ENCODE measurements at regions not wholly inside any gene's neighbourhood (a gene's known extent, or its start where the extent isn't known, plus 50 kb on each side); places are given as distances from the start of the nearest gene placed in this dataset.
A peak's percentile ranks its signal among the peaks of the same experiment; 100 is the strongest.
"Not testable (repeated sequence)": the region's sequence is repeated elsewhere in the genome, so short reads cannot be mapped to it uniquely, and the experiment has no call there.

DNA sequence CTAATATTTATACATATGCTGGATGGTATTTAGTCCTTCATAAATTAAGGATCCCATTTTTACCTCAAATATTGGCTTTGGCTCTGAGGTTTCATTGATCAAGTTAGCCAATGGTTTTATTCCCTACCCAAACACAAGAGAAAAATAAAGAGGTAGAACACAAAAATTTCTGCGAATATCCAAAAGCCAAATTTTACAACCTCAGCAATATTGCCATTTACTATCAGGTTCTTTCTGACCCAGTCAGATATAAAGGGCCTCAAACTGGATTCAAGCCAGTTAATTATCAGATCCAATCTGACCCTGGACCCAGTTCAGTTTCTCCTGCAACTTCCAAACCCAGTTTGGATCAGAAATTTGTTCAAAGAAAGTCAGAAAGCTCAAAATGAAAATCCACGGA is 998.1 kb downstream of the SI start:
- no peak for DNase-seq

DNA sequence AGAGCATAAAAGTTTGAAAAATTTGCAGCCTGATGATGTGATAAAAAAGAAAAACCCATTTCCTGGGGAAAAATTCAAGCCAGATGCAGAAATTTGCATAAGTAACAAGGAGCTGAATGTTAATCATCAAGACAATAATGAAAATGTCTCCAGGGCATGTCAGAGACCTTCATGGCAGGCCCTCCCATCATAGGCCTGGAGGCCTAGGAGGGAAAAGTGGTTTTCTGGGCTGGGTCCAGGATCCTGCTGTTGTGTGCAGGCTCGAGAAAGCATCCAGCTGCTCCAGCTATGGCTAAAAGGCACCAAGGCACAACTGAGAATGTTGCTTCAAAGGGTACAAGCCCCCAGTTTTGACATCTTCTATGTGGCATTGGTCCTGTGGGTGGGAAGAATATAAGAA is 1014.0 kb downstream of the SI start:
- no peak for DNase-seq

DNA sequence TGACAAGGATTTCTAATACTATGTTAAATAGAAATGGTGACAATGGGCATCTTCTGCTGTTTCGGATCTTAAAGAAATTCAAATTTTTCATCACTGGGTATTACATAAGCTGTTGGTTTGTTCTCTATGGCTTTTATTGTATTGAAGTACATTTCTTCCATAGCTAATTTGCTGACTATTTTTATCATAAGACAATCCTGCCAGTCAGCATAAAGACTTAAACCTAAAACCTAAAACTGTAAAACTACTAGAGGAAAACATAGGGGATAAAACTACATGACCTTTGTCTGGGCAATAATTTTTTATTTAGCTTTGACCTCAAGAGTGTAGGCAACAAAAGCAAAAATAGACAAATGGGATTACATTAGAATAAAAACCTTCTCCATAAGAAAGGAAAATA is 1017.4 kb downstream of the SI start:
- DNase-seq: no peak

DNA sequence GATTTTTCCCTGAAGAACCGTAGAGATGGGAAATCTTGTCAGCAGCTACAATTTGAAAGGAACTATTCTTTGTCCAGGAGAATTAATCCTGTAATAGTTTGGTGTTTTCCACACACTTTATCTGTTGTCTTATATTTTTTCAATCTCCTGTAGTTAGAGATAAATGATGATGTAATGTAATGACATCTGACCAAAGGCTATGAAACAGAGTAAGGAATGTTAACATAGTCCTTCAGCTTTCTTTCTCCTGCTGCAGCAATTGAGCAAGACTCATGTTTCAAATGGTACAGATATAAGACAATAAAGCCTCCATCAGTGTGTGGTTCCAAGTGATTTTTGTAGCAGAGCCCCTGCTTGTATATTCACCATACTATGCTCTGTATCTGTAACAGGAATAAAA is 1028.4 kb downstream of the SI start:
- DNase-seq: no peak

DNA sequence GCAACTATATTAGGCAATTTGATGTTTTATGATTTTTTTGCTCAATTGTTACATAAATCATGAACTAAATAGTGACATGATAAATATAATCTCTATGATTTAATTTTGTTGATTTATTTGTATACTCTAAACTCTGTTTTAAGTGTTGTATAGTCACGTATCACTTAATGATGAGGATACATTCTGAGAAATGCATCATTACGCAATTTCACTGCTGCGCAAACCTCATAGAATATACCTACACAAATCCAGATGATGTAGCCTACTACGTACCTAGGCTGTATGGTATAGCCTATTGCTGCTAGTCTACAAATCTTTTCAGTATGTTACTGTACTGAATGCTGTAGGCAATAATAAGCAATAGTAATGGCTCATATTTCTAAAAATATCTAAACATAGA is 1029.8 kb downstream of the SI start:
- no peak for DNase-seq

DNA sequence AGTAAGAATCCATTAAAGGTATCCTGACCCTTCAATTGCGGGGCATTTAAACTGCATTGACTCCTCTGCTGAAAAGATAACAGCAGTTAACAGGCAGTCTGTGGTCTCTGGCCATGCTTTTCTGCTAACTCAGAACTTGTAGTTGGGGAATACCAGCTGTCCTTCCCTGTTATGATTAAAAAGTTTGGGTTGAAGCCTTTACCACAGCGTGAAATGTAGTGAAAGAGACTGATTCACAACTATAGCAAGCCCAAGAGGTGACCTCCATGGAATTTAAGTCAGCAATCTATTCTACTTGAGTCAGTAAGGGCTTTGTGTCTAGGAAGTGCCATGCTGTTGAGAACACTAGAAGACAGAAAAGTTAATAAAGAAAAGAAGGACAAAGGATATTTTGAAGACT is 1037.3 kb downstream of the SI start:
- no peak for DNase-seq

DNA sequence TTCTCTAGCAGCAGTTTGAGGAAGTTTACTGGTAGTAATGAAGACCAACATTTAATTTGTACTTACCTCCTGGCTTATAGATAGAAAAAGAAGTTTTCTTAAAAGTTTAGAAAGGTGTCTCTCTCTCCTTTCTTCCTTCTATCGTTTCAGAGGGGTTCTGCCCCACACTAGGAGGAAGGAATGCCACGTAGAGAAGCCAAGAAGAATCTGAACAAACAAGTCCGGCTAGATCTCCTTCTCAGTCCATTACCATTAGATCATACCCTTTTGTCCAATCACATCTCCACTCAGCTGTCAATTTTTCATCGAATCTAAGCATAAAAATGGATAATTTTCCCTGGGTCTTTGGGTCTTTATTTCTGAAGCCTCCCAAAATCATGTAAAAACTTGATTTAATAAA is 1048.1 kb downstream of the SI start:
- no peak for DNase-seq

DNA sequence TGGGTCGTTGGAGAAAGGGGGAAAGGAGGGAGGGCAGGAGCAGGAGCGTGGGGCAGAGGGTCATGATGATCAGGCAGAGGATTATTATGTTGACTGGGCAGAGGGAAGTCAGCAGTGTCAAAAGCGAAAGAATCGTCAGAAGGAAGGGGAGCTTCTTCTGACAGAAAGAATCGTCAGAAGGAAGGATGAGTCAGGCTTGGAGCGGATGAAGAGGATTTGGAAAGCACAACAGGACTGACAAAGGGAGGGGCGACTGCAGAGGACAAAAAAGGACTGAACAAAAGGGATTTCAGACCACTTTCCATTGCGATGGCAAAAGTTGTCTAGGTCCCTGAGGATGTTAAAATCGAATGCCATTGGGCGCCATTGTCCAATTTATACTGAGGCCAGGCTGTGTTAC is 1053.5 kb downstream of the SI start:
- DNase-seq: no peak

DNA sequence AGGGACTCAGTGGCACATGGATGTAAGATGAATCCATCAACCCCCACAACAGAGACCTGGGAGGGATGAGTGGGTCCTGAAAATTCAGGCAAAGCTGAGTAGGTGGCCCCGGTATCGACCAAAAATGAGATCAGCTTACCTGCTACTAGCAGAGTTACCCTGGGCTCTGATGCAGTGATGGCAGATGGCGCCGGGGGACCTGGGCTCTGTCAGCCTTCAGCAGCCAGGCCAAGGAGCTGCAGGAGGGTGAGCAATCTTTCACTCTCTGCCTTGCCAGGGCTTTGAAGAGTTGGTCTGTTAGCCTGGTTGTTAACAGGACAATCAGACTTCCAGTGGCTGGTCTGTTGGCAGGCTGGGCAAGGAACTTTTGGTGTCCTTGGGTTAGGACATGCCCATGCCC is 1054.8 kb downstream of the SI start:
- DNase-seq: no peak

DNA sequence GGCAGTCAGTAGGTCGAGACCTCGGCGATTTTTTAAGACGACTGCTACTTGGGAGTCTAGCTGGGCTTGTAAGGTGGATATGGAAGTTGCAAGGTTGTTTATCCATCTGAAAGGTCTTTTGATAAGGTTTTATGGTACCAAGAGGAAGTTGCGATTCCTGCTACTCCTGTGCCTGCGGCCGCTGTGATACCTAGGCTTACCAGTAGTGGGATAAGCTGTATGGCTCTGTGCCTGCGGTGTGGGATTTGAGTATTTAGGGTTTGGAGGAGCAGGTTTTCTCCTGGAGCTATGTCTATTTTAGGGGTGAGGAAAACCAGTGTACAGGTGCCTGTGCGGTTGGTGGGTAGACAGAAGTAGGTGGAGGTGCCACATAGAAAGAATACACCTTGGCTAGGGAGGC is 1059.8 kb downstream of the SI start:
- no peak for DNase-seq

DNA sequence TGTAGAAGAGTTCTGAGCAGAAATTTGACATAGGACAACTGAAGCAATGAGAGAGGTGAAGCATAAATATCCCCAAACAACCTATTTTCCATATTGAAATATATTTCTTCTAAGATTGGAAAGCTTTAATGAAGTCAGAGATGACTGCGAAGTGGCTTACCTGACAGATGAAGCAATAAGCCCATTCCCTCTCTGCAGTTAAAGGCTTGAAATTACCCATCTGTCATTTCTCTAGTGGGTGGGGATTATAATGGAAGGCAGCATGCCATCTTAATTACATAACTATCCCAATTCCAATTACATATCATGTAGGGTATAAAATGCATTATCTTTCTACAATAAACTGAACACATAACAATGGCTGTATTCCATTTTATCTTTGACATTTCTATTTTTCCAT is 1070.5 kb downstream of the SI start:
- no peak for DNase-seq

DNA sequence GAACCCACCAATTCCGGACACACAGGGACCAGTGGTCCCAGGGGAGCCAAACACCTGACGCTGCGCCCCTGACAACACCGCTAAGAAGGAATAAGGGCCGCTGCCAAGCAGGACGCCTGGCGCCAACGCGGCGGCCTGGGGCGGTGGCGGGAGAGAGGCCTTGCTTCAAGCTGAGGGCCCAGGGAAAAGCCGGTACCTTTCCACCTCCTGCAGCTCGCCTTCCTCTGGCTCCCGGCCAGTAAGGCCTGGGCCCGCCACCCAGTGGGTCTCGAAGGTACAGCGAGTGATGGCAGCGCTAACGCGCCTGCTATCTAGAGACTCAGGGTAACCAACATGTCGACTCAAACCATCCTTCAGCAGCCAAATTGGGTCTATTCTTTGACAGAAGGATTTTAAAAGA is 1074.1 kb downstream of the SI start:
- DNase-seq: no peak

DNA sequence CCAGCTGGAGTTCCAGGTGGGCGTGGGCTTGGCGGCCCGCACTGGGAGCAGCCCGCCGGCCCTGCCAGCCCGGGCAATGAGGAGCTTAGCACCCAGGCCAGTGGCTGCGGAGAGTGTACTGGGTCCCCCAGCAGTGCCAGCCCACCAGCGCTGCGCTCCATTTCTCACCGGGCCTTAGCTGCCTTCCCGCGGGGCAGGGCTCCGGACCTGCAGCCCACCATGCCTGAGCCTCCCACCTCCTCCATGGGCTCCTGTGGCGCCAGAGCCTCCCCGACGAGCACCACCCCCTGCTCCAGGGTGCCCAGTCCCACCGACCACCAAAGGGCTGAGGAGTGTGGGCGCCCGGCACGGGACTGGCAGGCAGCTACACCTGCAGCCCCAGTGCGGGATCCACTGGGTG is 1075.3 kb downstream of the SI start:
- not testable (repeated sequence) for DNase-seq

DNA sequence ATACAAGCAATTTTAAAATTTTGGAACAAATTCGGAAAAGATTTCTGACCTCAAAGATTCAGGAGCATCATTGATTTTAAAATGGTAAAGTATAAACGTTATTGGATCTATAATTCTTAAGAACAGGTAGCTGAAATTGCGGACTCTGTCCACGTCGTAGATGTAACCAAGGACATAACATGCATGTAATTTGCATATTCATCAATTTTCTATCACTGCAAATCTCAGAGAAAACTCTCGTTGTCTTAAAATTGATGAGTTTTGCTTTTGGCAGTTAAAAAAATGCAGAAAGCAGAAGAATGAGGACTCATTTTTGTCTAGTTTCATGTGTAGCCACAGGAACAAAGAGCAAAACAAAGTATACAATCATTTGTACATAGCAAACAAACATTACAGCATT is 1094.4 kb downstream of the SI start:
- no peak for DNase-seq

DNA sequence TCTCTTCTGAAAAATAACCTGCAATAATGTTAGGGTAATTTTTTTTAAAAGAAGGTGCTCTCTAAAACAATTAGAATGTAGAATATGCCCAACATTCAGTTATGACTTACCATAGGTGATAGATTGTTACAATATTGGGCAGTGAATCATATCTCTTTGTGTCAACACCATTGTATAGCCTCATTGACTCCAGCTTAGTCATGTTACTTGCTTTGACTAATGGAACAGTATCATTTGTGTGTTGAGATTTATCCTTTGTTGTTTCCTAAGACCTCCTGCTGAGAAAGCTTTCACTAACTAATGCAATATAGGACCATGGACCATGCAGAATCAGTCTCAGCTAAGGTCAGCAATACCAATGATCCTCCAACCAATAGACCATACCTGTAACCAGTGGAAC is 1106.4 kb downstream of the SI start:
- DNase-seq: no peak

DNA sequence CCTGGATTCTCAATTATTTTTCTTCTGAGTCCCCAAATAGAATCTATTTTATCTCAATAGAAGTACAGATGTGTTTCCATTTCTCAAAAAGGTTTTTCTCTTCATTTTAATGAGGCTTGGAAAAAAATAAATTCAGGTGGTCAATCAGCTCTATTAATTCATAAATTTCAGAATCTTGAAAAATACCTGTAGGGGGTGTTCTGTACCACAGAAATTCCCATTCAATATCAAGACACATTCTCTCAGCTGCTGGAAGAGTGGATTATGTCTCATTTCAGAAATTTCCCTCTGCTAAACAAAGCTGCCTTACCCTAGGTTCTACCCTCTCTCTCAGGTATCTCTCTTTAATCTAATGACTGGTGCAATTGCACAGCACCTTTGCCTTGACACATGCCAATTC is 1121.2 kb downstream of the SI start:
- DNase-seq: no peak

DNA sequence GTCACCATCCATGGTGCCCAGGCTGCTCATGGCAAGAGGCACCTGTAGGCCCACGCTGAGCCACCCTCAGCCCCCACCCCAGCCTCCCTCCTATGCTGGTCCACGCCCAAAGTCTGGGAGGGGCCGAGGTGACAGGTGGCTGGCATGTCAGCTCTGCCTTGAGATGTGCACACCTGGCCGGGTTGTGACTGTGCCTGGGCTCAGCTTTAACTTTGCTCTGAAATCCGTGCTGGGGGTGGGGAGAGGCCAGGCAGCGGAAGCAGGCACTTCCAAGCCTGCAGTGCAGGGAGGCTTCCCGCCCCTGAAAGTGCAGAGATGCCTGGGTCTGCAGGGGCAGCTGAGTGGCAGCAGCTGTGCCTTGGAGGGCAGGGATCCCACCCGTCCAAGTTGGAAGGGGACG is 1124.8 kb downstream of the SI start:
- no peak for DNase-seq

DNA sequence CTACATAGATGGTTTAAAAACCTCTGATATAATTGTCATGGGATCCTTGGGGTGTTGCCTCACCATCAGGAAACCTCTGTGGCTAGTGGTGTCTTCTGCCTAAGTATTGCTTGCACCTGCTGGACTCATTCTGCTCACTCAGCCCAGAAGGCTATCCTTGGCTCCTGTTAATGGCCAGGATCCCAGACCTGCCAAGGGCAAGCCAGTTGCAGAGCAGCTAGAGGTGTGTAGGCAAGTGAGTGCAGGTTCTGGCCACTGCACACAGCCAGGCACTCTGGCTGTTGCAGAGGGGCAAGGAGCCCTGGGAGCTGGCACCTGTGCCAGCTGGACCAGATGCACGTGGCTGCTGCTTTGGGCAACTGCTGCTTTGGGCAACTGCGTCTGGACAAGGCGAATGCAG is 1125.8 kb downstream of the SI start:
- no peak for DNase-seq

DNA sequence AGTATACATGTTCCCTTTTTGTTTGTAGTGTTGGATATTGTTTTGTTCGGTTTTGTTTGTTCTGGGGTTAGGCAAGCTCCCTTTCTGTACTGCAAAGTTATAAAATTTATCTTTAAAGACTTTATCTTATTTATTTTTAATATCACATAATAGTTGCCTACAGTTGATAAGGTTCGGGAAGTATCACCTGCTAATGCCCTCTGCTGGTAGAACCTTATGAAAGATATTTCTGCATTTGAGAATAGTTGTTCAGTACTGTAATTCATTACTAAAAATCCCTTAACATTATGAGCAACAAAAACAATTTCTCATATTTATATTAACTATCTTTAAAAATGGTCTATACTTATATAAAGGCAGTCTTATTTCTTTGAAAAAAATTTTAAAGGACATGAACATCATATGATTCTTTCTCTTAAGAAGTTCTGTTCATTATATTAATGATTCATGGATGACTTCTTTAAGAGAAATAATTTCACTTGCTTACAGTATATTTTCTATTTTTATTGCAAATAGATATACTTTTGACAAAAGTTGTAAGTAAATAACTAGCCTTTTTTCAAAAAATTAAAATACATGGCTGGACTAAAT is 1126.8 kb downstream of the SI start:
- peak; percentile 0 for DNase-seq

DNA sequence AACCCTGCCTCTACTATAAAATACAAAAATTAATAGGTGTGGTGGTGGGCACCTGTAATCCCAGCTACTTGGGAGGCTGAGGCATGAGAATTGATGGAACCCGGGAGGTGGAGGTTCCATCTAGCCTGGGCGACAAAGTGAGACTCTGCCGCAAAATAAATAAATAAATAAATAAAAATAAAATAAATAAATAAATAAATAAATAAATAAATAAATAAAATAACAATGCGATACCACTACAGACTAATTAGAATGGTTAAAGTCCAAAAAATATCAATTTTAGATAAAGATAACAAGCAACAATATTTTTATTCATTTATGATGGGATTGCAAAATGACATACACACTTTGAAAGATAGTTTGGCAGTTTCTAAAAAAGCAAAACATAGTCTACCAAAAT is 1131.5 kb downstream of the SI start:
- no peak for DNase-seq

DNA sequence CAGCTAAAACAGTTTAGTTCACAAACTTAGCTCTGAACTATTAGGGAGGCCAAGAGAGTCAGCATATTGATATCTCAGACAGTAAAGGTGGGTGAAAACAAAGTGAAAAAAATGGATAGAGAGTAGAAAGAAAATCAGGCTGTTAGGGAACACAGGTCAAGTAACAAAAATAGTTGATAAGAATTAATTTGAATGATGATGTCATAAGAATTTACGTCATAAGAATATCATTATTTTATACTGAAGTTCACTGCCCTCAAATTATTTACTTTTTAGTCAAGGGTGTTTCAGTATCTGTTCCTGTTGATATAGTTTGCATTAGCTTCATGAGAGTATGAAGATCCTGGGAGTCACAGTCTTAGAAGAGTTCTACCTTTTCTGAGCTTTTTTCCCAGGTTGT is 1134.6 kb downstream of the SI start:
- no peak for DNase-seq

DNA sequence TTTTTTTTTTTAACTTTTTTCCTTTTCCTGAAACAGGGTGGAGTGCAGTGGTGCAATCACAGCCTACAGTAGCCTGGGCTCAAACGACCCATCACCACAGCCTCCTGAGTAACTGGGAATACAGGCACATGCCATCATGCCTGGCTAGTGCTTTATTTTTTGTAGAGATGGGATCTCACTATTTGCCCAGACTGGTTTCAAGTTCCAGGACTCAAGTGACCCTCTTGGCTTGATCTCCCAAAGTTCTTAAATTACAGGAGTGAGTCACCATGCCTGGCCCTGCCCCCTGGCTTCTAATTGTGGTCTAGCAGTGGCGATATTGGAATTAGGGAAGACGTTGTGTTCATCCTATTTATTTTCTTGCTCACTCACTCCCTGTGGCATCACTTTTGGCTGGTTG is 1138.4 kb downstream of the SI start:
- no peak for DNase-seq

DNA sequence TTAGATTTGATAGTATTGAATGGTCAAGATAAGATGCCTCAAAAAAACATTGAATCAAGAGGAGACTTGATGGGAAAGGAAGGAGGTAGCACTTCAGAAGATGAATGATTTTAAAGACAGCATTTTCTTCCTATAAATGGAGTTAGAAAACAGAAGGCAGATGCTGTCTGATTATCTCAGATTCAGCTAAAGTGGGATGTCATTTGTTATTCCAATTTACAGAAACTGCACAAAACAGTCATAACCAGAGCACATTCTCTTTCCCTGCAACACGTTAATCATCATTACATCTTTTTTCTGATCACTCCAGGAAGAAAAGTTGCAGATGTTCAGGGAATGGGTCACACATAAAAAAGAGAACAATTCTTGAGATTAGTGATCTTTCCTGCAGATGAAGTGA is 1141.8 kb downstream of the SI start:
- no peak for DNase-seq

DNA sequence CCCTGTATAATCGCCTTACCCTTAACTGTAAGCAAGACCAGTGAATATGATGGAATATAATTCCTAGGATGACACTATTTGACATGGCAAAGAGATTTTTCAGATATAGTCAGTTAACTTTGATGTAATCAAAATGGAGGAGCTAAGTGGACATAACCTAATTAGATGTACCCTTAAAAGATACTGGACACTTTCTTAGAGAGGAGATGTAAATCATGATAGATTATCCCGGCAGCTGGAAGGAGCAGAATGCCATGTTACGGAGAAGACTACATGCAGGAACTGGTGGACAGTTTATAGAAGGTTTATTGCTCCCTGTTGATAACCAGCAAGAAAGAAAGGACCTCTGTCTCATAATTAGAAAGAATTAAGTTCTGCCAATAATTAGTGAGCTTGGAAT is 1142.9 kb downstream of the SI start:
- DNase-seq: no peak

DNA sequence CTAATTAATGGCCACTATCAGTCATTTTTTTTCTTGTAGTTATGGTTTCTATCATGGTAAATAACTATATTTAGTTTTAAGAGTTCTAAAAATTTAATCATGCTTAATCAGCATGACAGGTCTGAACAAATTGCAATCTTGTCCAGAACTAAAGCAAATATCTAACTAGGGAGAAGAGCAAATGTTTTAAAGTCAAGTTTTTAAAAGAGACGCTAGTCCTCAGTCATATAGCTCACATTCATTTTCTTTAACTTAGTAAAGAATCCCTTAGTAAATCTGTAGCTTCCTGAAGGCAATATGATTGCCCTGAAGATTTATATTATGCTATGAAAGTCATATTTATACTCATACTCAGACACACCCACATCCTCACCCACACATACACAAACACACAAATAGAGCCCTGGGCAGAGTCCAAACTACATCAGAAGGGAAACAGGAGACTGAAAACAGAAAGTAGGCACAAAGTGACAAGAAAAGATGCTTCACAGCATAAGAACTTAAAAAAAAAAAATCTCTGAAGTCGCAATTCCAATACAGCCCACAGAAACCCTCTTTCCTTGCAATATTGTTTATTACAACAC is 1149.1 kb downstream of the SI start:
- no peak for DNase-seq

DNA sequence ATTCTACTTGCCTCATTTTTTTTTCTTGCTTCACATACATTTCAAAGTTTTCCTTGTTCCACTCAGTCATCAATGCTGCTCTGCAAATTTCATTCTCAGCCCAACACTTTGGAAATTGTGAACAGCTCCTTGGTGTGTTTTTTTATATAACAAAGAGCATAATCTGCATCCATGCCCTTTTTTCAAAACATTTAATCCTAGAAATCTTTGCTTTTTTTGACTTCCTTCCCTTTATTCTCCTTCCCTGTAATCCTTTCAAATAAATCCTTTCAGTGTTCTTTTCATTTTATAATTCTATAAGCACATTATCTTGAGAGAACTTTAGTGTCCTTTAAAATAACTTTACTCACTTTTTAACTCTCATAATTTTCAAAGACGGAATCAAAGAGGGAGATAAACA is 1150.8 kb downstream of the SI start:
- no peak for DNase-seq

All from suppressor macrophage treated with lipopolysaccharide for 4 hours (primary cell).